ENCODE measurements at regions not wholly inside any gene's neighbourhood (a gene's known extent, or its start where the extent isn't known, plus 50 kb on each side); places are given as distances from the start of the nearest gene placed in this dataset.
A peak's percentile ranks its signal among the peaks of the same experiment; 100 is the strongest.

- TF ChIP-seq POLR2AphosphoS5 (IDR thresholded peaks at IDR 0.05) (no peak), POLR2A (IDR thresholded peaks at IDR 0.05) (no peak), CTCF (IDR thresholded peaks at IDR 0.05) (no peak)
- peak in 1 of 2 donors; percentile 20 for DNase-seq (ENCODE audit: low spot score in 2 of 2)
- no peaks in the 10 kb centered on the region for H3K4me1 ChIP-seq
- no peaks in the 10 kb centered on the region for H3K27me3 ChIP-seq
- no peak overlapping the region for H3K4me3 ChIP-seq
- H3K36me3 ChIP-seq, result no peaks in the 10 kb centered on the region
- peaks cover 5 to 22% of the 10 kb centered on the region in 2 donors for H3K9me3 ChIP-seq
- no peak overlapping the region for H3K27ac ChIP-seq
- intact Hi-C loops (cut with DNase I; ENCODE audit: low total_unique reads), result no loop called here
Measured at GRCh38 chr4:8737075-8737474, 134.6 kb downstream of the HMX1 start.

GRCh38 chr4:8736090-8736825, 135.4 kb downstream of the HMX1 start:
- Histone ChIP-seq H3K4me1 (no peaks in the 10 kb centered on the region), H3K4me3 (no peak overlapping the region), H3K27ac (no peak overlapping the region), H3K27me3 (no peaks in the 10 kb centered on the region), H3K9me3 (peaks cover 5 to 22% of the 10 kb centered on the region in 2 donors), H3K36me3 (no peaks in the 10 kb centered on the region)
- no peak for DNase-seq (ENCODE audit: low spot score in 2 of 2)
- intact Hi-C loops (cut with DNase I; ENCODE audit: low total_unique reads), result no loop called here
- TF ChIP-seq POLR2A (IDR thresholded peaks at IDR 0.05), result no peak
- TF ChIP-seq CTCF (IDR thresholded peaks at IDR 0.05), result no peak
- TF ChIP-seq POLR2AphosphoS5 (IDR thresholded peaks at IDR 0.05), result no peak

GRCh38 chr4:8735236-8736089, 136.2 kb downstream of the HMX1 start:
- H3K27ac ChIP-seq, result no peak overlapping the region
- TF ChIP-seq POLR2A (IDR thresholded peaks at IDR 0.05), result no peak
- TF ChIP-seq POLR2AphosphoS5 (IDR thresholded peaks at IDR 0.05), result no peak
- TF ChIP-seq CTCF (IDR thresholded peaks at IDR 0.05), result no peak
- H3K27me3 ChIP-seq, result no peaks in the 10 kb centered on the region
- no peaks in the 10 kb centered on the region for H3K4me1 ChIP-seq
- H3K9me3 ChIP-seq, result peaks cover 5 to 22% of the 10 kb centered on the region in 2 donors
- DNase-seq (ENCODE audit: low spot score in 2 of 2), result no peak
- no peak overlapping the region for H3K4me3 ChIP-seq
- intact Hi-C loops (cut with DNase I; ENCODE audit: low total_unique reads), result no loop called here
- H3K36me3 ChIP-seq, result no peaks in the 10 kb centered on the region

- TF ChIP-seq POLR2AphosphoS5 (IDR thresholded peaks at IDR 0.05) (no peak), CTCF (IDR thresholded peaks at IDR 0.05) (no peak), POLR2A (IDR thresholded peaks at IDR 0.05) (no peak)
- Histone ChIP-seq H3K27me3 (peaks cover 0 to 3% of the 10 kb centered on the region in 2 donors), H3K36me3 (no peaks in the 10 kb centered on the region), H3K27ac (no peak overlapping the region), H3K9me3 (peaks cover 5 to 22% of the 10 kb centered on the region in 2 donors), H3K4me1 (no peaks in the 10 kb centered on the region), H3K4me3 (no peak overlapping the region)
- intact Hi-C loops (cut with DNase I; ENCODE audit: low total_unique reads), result no loop called here
- DNase-seq (ENCODE audit: low spot score in 2 of 2), result no peak
Measured at GRCh38 chr4:8732681-8733243, 138.9 kb downstream of the HMX1 start.

All from breast epithelium (tissue), 4 donors.